HG03342 (cell line): ENCODE measurements at regions not wholly inside any gene's neighbourhood (a gene's known extent, or its start where the extent isn't known, plus 50 kb on each side); places are given as distances from the start of the nearest gene placed in this dataset.
A peak's percentile ranks its signal among the peaks of the same experiment; 100 is the strongest.

ENCODE experiments used
- ATAC-seq: cut with Tn5 transposase; IDR thresholded peaks from one replicate; pipeline ENCODE4 v1.9.1; 2021; ENCODE audit warnings: mild to moderate bottlenecking, moderate library complexity; ENCODE audit not compliant: unreplicated experiment

- ATAC-seq: no peak
These were observed 100.0 kb upstream of the RIPOR2 start for GRCh38 chr6:25035512-25036435.

GRCh38 chr6:25036461-25036860, 100.7 kb upstream of the RIPOR2 start:
- no peak for ATAC-seq

- ATAC-seq: no peak
These were observed 102.5 kb upstream of the RIPOR2 start for GRCh38 chr6:25038300-25038699.

GRCh38 chr6:25038999-25039398, 103.2 kb upstream of the RIPOR2 start:
- ATAC-seq: no peak

- ATAC-seq: no peak
These were observed 105.8 kb upstream of the RIPOR2 start for GRCh38 chr6:25041485-25042035.

GRCh38 chr6:25042036-25042521, 106.3 kb upstream of the RIPOR2 start:
- ATAC-seq: peak; percentile 63

GRCh38 chr6:25042536-25042935, 106.8 kb upstream of the RIPOR2 start:
- ATAC-seq: no peak

- no peak for ATAC-seq
These were observed 107.4 kb upstream of the RIPOR2 start for GRCh38 chr6:25042984-25043725.

GRCh38 chr6:25043892-25044291, 108.1 kb upstream of the RIPOR2 start:
- ATAC-seq: no peak

- ATAC-seq: no peak
These were observed 111.2 kb upstream of the RIPOR2 start for GRCh38 chr6:25046942-25047341.

- no peak for ATAC-seq
These were observed 114.6 kb upstream of the RIPOR2 start for GRCh38 chr6:25050356-25050755.

GRCh38 chr6:25051083-25051482, 115.3 kb upstream of the RIPOR2 start:
- ATAC-seq: no peak

GRCh38 chr6:25052181-25052580, 116.4 kb upstream of the RIPOR2 start:
- ATAC-seq: no peak

- peak; percentile 81 for ATAC-seq
These were observed 118.2 kb upstream of the RIPOR2 start for GRCh38 chr6:25053875-25054371.

- ATAC-seq: no peak
These were observed 118.7 kb upstream of the RIPOR2 start for GRCh38 chr6:25054469-25054868.

GRCh38 chr6:25056130-25056529, 120.4 kb upstream of the RIPOR2 start:
- peak; percentile 64 for ATAC-seq

- ATAC-seq: no peak
These were observed 121.5 kb upstream of the RIPOR2 start for GRCh38 chr6:25057111-25057905.

GRCh38 chr6:25058441-25058840, 122.7 kb upstream of the RIPOR2 start:
- no peak for ATAC-seq

GRCh38 chr6:25058941-25059340, 123.2 kb upstream of the RIPOR2 start:
- ATAC-seq: no peak

- ATAC-seq: no peak
These were observed 124.8 kb upstream of the RIPOR2 start for GRCh38 chr6:25060522-25060921.
